ENCODE measurements at regions not wholly inside any gene's neighbourhood (a gene's known extent, or its start where the extent isn't known, plus 50 kb on each side); places are given as distances from the start of the nearest gene placed in this dataset.
"Not testable (repeated sequence)": the region's sequence is repeated elsewhere in the genome, so short reads cannot be mapped to it uniquely, and the experiment has no call there.

- no peak overlapping the region for H3K27ac ChIP-seq (ENCODE audit: low read length)
- intact Hi-C loops (cut with DNase I) = no loop called here
- no peaks in the 10 kb centered on the region for H3K4me1 ChIP-seq (ENCODE audit: control insufficient read depth, insufficient read depth, low read length)
- no peaks in the 10 kb centered on the region for H3K9me3 ChIP-seq (ENCODE audit: control insufficient read depth, low read length)
- H3K27me3 ChIP-seq (ENCODE audit: control insufficient read depth, insufficient read depth) = no peaks in the 10 kb centered on the region
- WGBS = 63% methylated on average over 2 of the region's 2 CpGs
- no peak overlapping the region for H3K4me3 ChIP-seq (ENCODE audit: low read length)
- no peak for ATAC-seq
- DNase-seq = no peak
These were observed 1142.7 kb upstream of the SLC39A10 start for GRCh38 chr2:194514281-194514680.

- not testable (repeated sequence) for ATAC-seq
- 86% methylated on average over 2 of the region's 2 CpGs for WGBS
These were observed 1146.0 kb upstream of the SLC39A10 start for GRCh38 chr2:194511070-194511469.

GRCh38 chr2:194504876-194505275, 1152.2 kb upstream of the SLC39A10 start:
- H3K27me3 ChIP-seq (ENCODE audit: control insufficient read depth, insufficient read depth); H3K4me1 ChIP-seq (ENCODE audit: control insufficient read depth, insufficient read depth, low read length); DNase-seq; ATAC-seq; intact Hi-C loops (cut with DNase I); H3K27ac ChIP-seq (ENCODE audit: low read length); H3K4me3 ChIP-seq (ENCODE audit: low read length); H3K9me3 ChIP-seq (ENCODE audit: control insufficient read depth, low read length): not testable (repeated sequence)
- WGBS = 26% methylated on average over 3 of the region's 3 CpGs

More at GRCh38 chr2:194511070-194511469, 1146.0 kb upstream of the SLC39A10 start:
- DNase-seq; H3K27me3 ChIP-seq (ENCODE audit: control insufficient read depth, insufficient read depth); intact Hi-C loops (cut with DNase I); H3K9me3 ChIP-seq (ENCODE audit: control insufficient read depth, low read length); H3K4me3 ChIP-seq (ENCODE audit: low read length); H3K4me1 ChIP-seq (ENCODE audit: control insufficient read depth, insufficient read depth, low read length); H3K27ac ChIP-seq (ENCODE audit: low read length): not testable (repeated sequence)

- ATAC-seq = no peak
- H3K9me3 ChIP-seq (ENCODE audit: control insufficient read depth, low read length) = no peaks in the 10 kb centered on the region
- no peaks in the 10 kb centered on the region for H3K4me1 ChIP-seq (ENCODE audit: control insufficient read depth, insufficient read depth, low read length)
- H3K4me3 ChIP-seq (ENCODE audit: low read length) = no peak overlapping the region
- H3K27ac ChIP-seq (ENCODE audit: low read length) = no peak overlapping the region
- intact Hi-C loops (cut with DNase I) = no loop called here
- H3K27me3 ChIP-seq (ENCODE audit: control insufficient read depth, insufficient read depth) = no peaks in the 10 kb centered on the region
- DNase-seq = no peak
These were observed 1162.0 kb upstream of the SLC39A10 start for GRCh38 chr2:194495046-194495445.

GRCh38 chr2:194494401-194494800, 1162.6 kb upstream of the SLC39A10 start:
- no peaks in the 10 kb centered on the region for H3K4me1 ChIP-seq (ENCODE audit: control insufficient read depth, insufficient read depth, low read length)
- no peak for DNase-seq
- H3K4me3 ChIP-seq (ENCODE audit: low read length) = no peak overlapping the region
- intact Hi-C loops (cut with DNase I) = no loop called here
- H3K9me3 ChIP-seq (ENCODE audit: control insufficient read depth, low read length) = no peaks in the 10 kb centered on the region
- no peak for ATAC-seq
- no peaks in the 10 kb centered on the region for H3K27me3 ChIP-seq (ENCODE audit: control insufficient read depth, insufficient read depth)
- no peak overlapping the region for H3K27ac ChIP-seq (ENCODE audit: low read length)

- DNase-seq (no peak), ATAC-seq (no peak)
- no peaks in the 10 kb centered on the region for H3K9me3 ChIP-seq (ENCODE audit: control insufficient read depth, low read length)
- 73% methylated on average over 2 of the region's 2 CpGs for WGBS
- H3K27me3 ChIP-seq (ENCODE audit: control insufficient read depth, insufficient read depth) = no peaks in the 10 kb centered on the region
- H3K4me1 ChIP-seq (ENCODE audit: control insufficient read depth, insufficient read depth, low read length) = no peaks in the 10 kb centered on the region
- H3K27ac ChIP-seq (ENCODE audit: low read length) = no peak overlapping the region
- intact Hi-C loops (cut with DNase I) = no loop called here
- no peak overlapping the region for H3K4me3 ChIP-seq (ENCODE audit: low read length)
These were observed 1165.5 kb upstream of the SLC39A10 start for GRCh38 chr2:194491409-194492115.

- Histone ChIP-seq H3K4me3 (ENCODE audit: low read length) (no peak overlapping the region), H3K4me1 (ENCODE audit: control insufficient read depth, insufficient read depth, low read length) (no peaks in the 10 kb centered on the region), H3K27ac (ENCODE audit: low read length) (no peak overlapping the region), H3K27me3 (ENCODE audit: control insufficient read depth, insufficient read depth) (no peaks in the 10 kb centered on the region), H3K9me3 (ENCODE audit: control insufficient read depth, low read length) (no peaks in the 10 kb centered on the region)
- WGBS = 54% methylated on average over 4 of the region's 4 CpGs
- intact Hi-C loops (cut with DNase I) = no loop called here
- no peak for DNase-seq
- ATAC-seq = no peak
These were observed 1170.7 kb upstream of the SLC39A10 start for GRCh38 chr2:194486326-194486725.

GRCh38 chr2:194483041-194483440, 1174.0 kb upstream of the SLC39A10 start:
- 38% methylated on average over 1 of the region's 1 CpG for WGBS
- DNase-seq = no peak
- intact Hi-C loops (cut with DNase I) = no loop called here
- no peaks in the 10 kb centered on the region for H3K27me3 ChIP-seq (ENCODE audit: control insufficient read depth, insufficient read depth)
- H3K27ac ChIP-seq (ENCODE audit: low read length) = no peak overlapping the region
- no peak overlapping the region for H3K4me3 ChIP-seq (ENCODE audit: low read length)
- no peak for ATAC-seq
- H3K9me3 ChIP-seq (ENCODE audit: control insufficient read depth, low read length) = no peaks in the 10 kb centered on the region
- H3K4me1 ChIP-seq (ENCODE audit: control insufficient read depth, insufficient read depth, low read length) = no peaks in the 10 kb centered on the region

- Histone ChIP-seq H3K4me1 (ENCODE audit: control insufficient read depth, insufficient read depth, low read length) (no peaks in the 10 kb centered on the region), H3K9me3 (ENCODE audit: control insufficient read depth, low read length) (no peaks in the 10 kb centered on the region), H3K27me3 (ENCODE audit: control insufficient read depth, insufficient read depth) (no peaks in the 10 kb centered on the region), H3K4me3 (ENCODE audit: low read length) (no peak overlapping the region), H3K27ac (ENCODE audit: low read length) (no peak overlapping the region)
- no peak for ATAC-seq
- DNase-seq = no peak
- intact Hi-C loops (cut with DNase I) = no loop called here
- 43% methylated on average over 3 of the region's 3 CpGs for WGBS
These were observed 1191.4 kb upstream of the SLC39A10 start for GRCh38 chr2:194465641-194466040.

GRCh38 chr2:194464964-194465638, 1191.9 kb upstream of the SLC39A10 start:
- WGBS = 60% methylated on average over 8 of the region's 8 CpGs
- no peaks in the 10 kb centered on the region for H3K4me1 ChIP-seq (ENCODE audit: control insufficient read depth, insufficient read depth, low read length)
- DNase-seq (no peak), ATAC-seq (no peak)
- no peaks in the 10 kb centered on the region for H3K9me3 ChIP-seq (ENCODE audit: control insufficient read depth, low read length)
- H3K4me3 ChIP-seq (ENCODE audit: low read length) = no peak overlapping the region
- intact Hi-C loops (cut with DNase I) = no loop called here
- no peak overlapping the region for H3K27ac ChIP-seq (ENCODE audit: low read length)
- H3K27me3 ChIP-seq (ENCODE audit: control insufficient read depth, insufficient read depth) = no peaks in the 10 kb centered on the region

- H3K4me1 ChIP-seq (ENCODE audit: control insufficient read depth, insufficient read depth, low read length); DNase-seq; H3K9me3 ChIP-seq (ENCODE audit: control insufficient read depth, low read length); H3K4me3 ChIP-seq (ENCODE audit: low read length); ATAC-seq; H3K27ac ChIP-seq (ENCODE audit: low read length); H3K27me3 ChIP-seq (ENCODE audit: control insufficient read depth, insufficient read depth); intact Hi-C loops (cut with DNase I): not testable (repeated sequence)
- WGBS = 48% methylated on average over 2 of the region's 2 CpGs
These were observed 1194.1 kb upstream of the SLC39A10 start for GRCh38 chr2:194462883-194463282.
